ENCODE measurements at regions not wholly inside any gene's neighbourhood (a gene's known extent, or its start where the extent isn't known, plus 50 kb on each side); places are given as distances from the start of the nearest gene placed in this dataset.

- H3K4me2 ChIP-seq (ENCODE audit: insufficient read depth, low read length) = no peak overlapping the region
- no peaks in the 10 kb centered on the region for H3K4me1 ChIP-seq (ENCODE audit: control insufficient read depth, extremely low read depth, insufficient read depth, low read length)
- DNase-seq (ENCODE audit: low read depth, low spot score) (no peak), FAIRE-seq (no peak)
- no peak overlapping the region for H2AFZ ChIP-seq (ENCODE audit: low read depth, low read length)
- H4K20me1 ChIP-seq (replicated peaks; ENCODE audit: control insufficient read depth, extremely low read depth, insufficient read depth, low read length) = no peaks in the 10 kb centered on the region
- no peak overlapping the region for H3K4me3 ChIP-seq (replicated peaks in 1 of 3; ENCODE audit: insufficient read depth in 1 of 3, low read depth in 1 of 3, low read length in 3 of 3)
- H3K9me1 ChIP-seq (replicated peaks; ENCODE audit: control insufficient read depth, extremely low read depth, insufficient read depth, low read length) = no peaks in the 10 kb centered on the region
- H3K36me3 ChIP-seq (ENCODE audit: control insufficient read depth in 2 of 2, extremely low read depth in 1 of 2, insufficient read depth in 2 of 2, low read length in 2 of 2) = no peaks in the 10 kb centered on the region
- H3K79me2 ChIP-seq (ENCODE audit: control insufficient read depth, insufficient read depth, low read length) = no peaks in the 10 kb centered on the region
- TF ChIP-seq POLR2AphosphoS5 (IDR thresholded peaks at IDR 0.05; ENCODE audit: insufficient read depth, low read depth, low read length) (no peak), POLR2A (IDR thresholded peaks at IDR 0.05; ENCODE audit: low read depth, low read length) (no peak), JUN (IDR thresholded peaks at IDR 0.05; ENCODE audit: borderline replicate concordance, insufficient read depth, insufficient read length, low read depth) (no peak)
- TF ChIP-seq, protein P1, sequence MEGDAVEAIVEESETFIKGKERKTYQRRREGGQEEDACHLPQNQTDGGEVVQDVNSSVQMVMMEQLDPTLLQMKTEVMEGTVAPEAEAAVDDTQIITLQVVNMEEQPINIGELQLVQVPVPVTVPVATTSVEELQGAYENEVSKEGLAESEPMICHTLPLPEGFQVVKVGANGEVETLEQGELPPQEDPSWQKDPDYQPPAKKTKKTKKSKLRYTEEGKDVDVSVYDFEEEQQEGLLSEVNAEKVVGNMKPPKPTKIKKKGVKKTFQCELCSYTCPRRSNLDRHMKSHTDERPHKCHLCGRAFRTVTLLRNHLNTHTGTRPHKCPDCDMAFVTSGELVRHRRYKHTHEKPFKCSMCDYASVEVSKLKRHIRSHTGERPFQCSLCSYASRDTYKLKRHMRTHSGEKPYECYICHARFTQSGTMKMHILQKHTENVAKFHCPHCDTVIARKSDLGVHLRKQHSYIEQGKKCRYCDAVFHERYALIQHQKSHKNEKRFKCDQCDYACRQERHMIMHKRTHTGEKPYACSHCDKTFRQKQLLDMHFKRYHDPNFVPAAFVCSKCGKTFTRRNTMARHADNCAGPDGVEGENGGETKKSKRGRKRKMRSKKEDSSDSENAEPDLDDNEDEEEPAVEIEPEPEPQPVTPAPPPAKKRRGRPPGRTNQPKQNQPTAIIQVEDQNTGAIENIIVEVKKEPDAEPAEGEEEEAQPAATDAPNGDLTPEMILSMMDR (IDR thresholded peaks at IDR 0.05; ENCODE audit: extremely low read depth in 1 of 2, insufficient read depth in 1 of 2, low read depth in 1 of 2, low read length in 2 of 2) = no peak
- POLR2A ChIA-PET = no interaction called here
- CTCF ChIA-PET = no interaction called here
- dilution Hi-C loops (cut with MboI; ENCODE audit: extremely low pct_ligation_motif_present, low sequenced_read_pairs) (no loop called here), intact Hi-C loops (cut with micrococcal nuclease) (no loop called here)
- H3K27me3 ChIP-seq (ENCODE audit: control insufficient read depth in 2 of 2, insufficient read depth in 2 of 2, low read length in 2 of 2) = no peaks in the 10 kb centered on the region
- H3K9me3 ChIP-seq (replicated peaks; ENCODE audit: control insufficient read depth, insufficient read depth, low read length) = no peaks in the 10 kb centered on the region
- H3K27ac ChIP-seq (ENCODE audit: insufficient read depth, low read depth, low read length) = no peak overlapping the region
- no peak overlapping the region for H3K9ac ChIP-seq (replicated peaks; ENCODE audit: extremely low read depth, insufficient read depth, low read length)
- no TSS peak for BruUV-seq (replicated peaks)
Observed at GRCh38 chr21:27779606-27780005, 812.7 kb upstream of the ADAMTS5 start.

GRCh38 chr21:27776925-27777553 lies 810.2 kb upstream of the ADAMTS5 start:
- BruUV-seq (replicated peaks) = no TSS peak
- H3K79me2 ChIP-seq (ENCODE audit: control insufficient read depth, insufficient read depth, low read length) = no peaks in the 10 kb centered on the region
- no peak overlapping the region for H3K9ac ChIP-seq (replicated peaks; ENCODE audit: extremely low read depth, insufficient read depth, low read length)
- H4K20me1 ChIP-seq (replicated peaks; ENCODE audit: control insufficient read depth, extremely low read depth, insufficient read depth, low read length) = no peaks in the 10 kb centered on the region
- H3K4me2 ChIP-seq (ENCODE audit: insufficient read depth, low read length) = no peak overlapping the region
- no peak for FAIRE-seq
- no peak overlapping the region for H3K27ac ChIP-seq (ENCODE audit: insufficient read depth, low read depth, low read length)
- ChIA-PET POLR2A (no interaction called here), CTCF (interaction anchor here (1.0 kb wide), 1 partner anchor 76 kb away, joined by 3 read pairs; no protein-coding TSS in a partner anchor)
- no peaks in the 10 kb centered on the region for H3K9me3 ChIP-seq (replicated peaks; ENCODE audit: control insufficient read depth, insufficient read depth, low read length)
- intact Hi-C loops (cut with micrococcal nuclease) = no loop called here
- TF ChIP-seq MYC (IDR thresholded peaks at IDR 0.05; ENCODE audit: low read depth, low read length) = no peak
- H3K9me1 ChIP-seq (replicated peaks; ENCODE audit: control insufficient read depth, extremely low read depth, insufficient read depth, low read length) = no peaks in the 10 kb centered on the region
- no peaks in the 10 kb centered on the region for H3K27me3 ChIP-seq (ENCODE audit: control insufficient read depth in 2 of 2, insufficient read depth in 2 of 2, low read length in 2 of 2)
- H3K4me1 ChIP-seq (ENCODE audit: control insufficient read depth, extremely low read depth, insufficient read depth, low read length) = peaks cover 10% of the 10 kb centered on the region
- no peak for DNase-seq (ENCODE audit: low read depth, low spot score)
- dilution Hi-C loops (cut with MboI; ENCODE audit: extremely low pct_ligation_motif_present, low sequenced_read_pairs) = no loop called here
- H2AFZ ChIP-seq (ENCODE audit: low read depth, low read length) = no peak overlapping the region
- no peak overlapping the region for H3K4me3 ChIP-seq (replicated peaks in 1 of 3; ENCODE audit: insufficient read depth in 1 of 3, low read depth in 1 of 3, low read length in 3 of 3)
- no peaks in the 10 kb centered on the region for H3K36me3 ChIP-seq (ENCODE audit: control insufficient read depth in 2 of 2, extremely low read depth in 1 of 2, insufficient read depth in 2 of 2, low read length in 2 of 2)
